ENCODE measurements at regions not wholly inside any gene's neighbourhood (a gene's known extent, or its start where the extent isn't known, plus 50 kb on each side); places are given as distances from the start of the nearest gene placed in this dataset.
"Not testable (repeated sequence)": the region's sequence is repeated elsewhere in the genome, so short reads cannot be mapped to it uniquely, and the experiment has no call there.

DNA sequence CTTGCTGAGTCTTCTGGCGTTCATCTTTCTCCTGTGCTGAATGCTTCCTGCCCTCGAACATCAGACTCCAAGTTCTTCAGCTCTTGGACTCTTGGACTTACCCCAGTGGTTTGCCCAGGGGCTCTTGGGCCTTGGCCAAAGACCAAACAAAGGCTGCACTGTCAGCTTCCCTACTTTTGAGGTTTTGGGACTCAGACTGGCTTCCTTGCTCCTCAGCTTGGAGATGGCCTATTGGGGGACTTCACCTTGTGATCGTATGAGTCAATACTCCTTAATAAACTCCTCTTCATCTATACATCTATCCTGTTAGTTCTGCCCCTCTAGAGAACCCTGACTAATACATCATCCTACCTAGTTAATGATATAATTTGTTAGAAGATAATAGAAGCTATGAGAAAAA, 415.4 kb downstream of the TMEM38B start:
- not testable (repeated sequence) for DNase-seq (ENCODE audit: low spot score)

DNA sequence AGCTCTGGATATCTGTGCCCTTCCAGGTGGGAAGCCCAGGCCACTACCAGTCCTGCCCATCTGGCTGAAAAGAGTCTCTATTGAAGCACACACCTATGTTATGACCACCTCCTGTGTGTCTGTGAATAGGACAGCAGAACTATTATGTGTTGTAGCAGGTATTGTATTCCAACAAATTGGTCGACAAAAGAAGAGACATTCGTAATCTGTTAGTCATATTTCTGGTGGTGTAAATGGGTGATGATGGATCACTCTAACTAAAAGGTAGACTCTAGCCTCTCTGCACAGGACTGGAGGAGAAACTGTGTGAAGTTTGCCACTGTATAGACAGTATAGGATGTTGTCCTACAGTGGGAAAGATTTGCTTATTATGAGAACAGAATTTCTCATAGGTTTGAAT, 416.1 kb downstream of the TMEM38B start:
- no peak for DNase-seq (ENCODE audit: low spot score)

DNA sequence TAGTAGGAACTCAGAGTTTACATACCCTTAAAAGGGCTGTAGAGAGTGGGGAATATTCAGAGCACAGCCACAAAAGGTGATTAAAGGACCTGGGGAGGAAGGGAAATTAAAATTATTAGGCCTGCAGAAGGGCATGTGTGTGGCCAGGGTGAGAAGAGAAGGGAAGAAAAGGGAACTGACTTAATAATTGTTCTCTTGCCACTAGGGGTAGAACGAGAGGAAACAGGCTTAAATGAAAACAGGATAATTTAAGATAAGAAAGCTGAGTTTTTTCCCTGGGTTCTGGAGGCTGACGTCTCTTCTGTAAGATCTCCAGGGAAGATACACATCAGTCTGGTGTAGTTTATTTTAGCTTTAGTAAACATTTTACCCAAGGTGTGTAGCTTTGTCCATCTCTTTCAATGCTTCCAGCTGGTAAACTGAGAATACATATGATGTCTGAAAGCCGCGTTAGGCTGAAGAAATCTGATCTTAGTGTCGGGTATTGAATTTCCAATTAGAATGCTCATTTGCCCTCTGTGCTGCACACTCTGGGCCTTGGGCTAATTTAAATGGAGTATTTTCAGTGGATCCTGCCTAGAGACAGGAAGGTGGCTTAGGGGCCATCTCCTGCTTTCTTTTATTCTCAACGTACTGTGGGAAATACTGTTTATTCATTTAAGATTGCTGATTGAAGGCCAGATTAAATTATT, 416.8 kb downstream of the TMEM38B start:
- no peak for DNase-seq (ENCODE audit: low spot score)

DNA sequence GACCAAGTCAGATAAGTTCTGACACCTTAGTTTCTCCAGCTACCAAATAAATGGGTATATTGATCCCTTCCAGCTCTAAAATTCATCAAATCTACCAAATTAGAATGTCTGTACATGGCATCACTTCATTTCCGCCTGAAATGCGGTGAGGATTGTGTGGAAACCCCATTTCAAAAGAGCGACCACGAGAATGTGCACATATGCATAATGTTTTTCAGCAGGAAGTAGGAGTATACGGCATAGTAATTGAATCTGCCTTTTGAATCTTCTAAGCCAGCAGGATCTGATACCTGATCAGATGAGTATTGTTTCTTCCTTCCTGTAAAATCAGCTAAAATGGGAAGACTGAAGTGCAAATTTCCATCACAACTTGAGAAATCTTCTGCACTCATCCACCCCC, 418.6 kb downstream of the TMEM38B start:
- no peak for DNase-seq (ENCODE audit: low spot score)

DNA sequence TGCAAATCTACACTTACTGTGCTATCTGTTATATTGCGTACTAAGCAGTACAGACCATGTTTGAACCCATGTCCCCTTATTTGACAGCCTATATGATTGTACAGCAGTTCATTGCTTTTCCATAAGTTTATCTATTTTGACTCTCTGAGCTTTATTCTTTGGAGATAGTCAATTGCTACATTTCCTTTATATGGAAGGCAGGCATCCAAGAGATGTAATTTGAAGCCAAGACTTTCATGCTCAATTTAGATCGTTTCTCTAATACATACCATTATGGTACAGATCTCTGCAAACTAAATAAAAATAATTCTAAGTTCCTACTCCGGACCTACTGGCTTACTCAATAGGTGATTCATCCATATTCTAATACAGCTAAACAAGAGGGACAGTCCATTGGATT, 424.8 kb downstream of the TMEM38B start:
- DNase-seq (ENCODE audit: low spot score) = no peak

DNA sequence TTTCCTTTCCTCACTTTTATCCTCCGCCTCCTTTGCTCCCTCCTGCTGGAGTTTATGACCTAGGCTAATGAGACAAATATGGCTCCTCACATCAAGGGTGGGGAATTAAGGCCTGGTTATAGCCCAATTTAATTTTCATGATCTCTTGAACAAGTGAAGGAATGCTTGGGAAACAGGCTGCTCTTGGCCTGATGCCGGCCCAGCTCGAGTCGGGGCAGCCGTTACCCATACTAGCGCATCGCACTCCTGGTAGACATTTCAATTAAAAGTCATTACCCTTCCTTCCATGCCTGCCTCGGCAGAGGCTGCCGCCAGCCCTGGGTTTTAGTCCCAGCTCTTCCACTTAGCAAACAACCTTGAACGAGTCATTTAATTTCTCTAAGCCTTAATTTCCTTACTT, 425.7 kb downstream of the TMEM38B start:
- DNase-seq (ENCODE audit: low spot score) = no peak

DNA sequence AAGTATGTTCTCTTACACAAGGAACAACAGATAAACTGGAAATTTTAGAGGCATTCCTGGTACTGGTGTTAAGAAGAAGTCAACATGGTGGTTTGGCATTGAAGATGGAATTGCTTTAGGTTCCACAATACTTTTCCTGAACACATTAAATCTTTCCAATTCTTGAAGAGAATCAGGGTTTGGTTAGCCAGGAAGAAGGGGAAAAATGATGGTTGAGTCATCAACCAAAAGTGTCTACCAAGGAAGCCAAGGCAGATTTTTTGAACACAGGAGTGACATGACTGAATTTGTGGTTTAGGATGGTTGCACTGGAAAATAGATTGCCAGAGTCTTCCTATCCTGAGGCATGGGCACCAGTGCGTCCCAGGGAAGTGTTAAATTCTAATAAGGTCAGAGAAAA, 433.4 kb downstream of the TMEM38B start:
- DNase-seq (ENCODE audit: low spot score) = no peak

DNA sequence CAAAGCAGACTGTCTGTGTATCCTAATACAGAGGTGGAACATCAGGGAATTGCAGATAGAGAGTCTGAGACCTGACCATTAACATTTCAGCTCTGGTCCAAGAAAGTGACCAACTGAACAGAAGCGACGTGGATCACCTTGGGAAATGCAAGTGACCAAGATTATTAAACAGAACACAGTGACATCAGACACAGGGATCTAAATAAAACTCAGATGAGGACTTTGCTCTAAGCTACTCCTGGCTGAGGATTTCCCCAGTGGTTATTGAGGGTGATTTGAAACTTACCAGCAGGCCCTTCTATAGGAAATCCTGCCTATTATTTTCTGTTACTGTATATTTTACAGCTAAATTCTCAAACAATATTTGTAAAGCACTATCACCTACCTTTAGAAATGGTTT, 436.0 kb downstream of the TMEM38B start:
- no peak for DNase-seq (ENCODE audit: low spot score)

DNA sequence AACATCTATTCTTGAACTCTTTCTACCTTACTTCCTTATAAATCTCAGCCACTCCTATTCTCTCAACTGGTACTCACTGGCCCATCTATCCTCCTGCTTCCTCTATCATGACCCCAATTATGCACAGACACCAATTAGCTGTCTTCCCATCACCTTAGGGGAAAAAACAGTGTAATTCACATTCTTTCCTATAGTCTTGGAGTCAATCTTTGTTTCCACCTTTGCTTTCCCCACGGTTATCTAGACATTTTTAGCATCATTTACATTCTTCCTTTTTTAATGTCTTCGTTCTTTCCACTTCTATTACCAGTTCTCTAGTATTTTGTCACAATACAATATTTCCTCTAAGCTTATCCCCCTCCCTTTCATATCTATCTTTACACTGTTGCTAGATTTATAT, 449.4 kb downstream of the TMEM38B start:
- no peak for DNase-seq (ENCODE audit: low spot score)

DNA sequence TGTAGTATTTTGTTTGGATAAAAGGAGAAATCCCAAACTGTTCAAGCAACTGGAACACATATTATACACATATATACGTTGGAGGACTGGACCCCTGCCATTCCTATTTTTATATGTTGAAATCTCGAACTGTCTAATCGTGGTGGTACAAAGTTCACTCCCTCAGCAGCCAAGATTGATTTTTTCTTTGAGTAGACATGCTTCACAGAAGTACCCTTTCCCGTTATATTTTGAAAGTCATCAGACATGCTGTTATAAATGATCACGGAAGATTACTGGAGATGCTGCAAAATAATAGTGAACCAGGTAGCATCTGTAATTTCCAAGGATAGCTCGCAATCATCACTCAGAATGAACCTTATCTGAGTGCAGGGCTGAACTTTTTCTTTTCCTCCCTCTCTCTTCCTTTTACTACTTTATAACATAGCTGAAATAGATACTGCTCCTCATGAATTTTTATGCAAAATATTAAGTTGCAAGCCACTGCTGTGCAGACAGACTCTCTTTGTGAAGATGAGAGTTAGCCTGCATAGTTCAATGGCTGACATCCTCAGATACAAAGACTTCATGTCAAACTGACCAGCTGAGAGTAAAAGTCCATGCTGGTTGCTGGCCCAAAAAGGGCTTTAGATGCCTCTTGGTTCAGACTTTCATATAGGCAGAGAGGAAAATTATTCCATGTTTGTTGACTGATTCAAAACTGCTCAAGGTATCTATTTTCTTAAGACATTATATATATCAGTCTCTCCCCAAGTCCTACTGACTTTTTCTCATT, 451.9 kb downstream of the TMEM38B start:
- DNase-seq (ENCODE audit: low spot score) = no peak

DNA sequence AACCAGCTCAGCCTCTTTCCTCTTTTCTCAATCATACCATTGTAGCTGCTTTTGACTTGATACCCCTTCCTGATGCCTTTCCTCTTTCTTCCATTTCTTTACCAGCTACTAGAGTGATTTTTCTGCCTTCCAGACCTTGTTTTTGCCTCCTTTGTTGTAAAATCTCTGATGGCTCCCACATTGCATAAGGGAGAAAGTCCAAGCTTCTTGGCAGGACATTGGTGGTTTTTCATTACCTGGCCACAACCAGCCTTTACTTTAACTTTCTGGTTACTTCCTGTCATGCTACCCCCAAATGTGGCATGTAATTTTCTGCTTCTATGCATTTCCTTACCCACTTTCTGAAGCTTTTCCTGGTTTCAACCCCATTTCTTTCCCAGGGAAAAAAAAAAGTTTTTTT, 452.5 kb downstream of the TMEM38B start:
- DNase-seq (ENCODE audit: low spot score) = no peak

DNA sequence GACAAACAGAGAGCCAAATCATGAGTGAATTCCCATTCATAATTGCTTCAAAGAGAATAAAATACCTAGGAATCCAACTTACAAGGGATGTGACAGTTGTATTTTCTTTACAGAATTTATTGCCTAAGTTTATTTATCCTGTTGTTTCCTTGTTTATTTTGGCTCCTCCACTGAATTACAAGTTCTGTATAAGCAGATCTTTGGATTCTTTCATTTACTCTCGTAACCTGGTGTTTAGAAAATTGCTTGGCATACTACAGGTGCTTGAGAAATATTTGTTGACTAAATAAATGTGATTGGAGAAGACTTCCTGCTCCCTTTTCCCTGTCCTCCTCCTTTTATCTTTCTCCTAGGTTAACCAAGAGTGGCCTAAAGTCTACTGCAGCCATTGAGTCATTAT, 455.6 kb downstream of the TMEM38B start:
- DNase-seq (ENCODE audit: low spot score) = no peak

DNA sequence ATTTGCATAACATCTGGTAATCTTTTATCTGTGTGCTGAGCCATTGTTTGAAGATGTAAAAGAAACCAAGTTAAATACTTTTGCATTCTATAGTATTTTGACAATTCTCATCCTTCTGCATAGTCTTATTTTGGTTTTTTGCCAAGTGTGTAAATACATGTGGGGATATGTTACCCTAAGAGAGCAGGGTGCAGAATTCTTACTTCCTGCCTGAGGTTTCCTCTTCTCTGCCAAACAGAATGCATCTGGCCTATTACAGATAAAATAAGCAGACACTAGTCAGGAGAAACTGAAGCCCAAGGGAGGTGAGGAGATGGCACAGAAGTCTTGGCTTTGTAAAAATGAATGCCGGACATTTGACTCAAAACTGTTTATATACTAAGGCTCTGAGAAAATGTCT, 462.1 kb downstream of the TMEM38B start:
- DNase-seq (ENCODE audit: low spot score) = no peak

DNA sequence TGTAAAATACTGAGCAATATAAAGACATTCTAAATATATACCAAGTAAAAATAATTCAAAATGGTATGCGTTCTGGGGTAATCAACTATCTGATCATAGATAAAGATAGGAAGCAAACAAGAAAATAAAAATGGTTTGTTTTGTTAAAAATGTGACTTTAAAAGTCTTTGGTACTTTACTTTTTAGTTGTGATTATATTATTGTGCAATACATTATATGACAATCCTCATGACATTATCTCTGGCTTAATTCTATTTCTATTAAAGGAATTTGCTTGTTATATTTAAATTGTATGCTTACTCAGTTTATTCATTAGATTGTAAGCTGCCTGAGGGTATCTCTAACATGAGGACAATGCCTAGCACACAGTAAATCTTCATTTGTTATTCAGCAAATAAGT, 477.9 kb downstream of the TMEM38B start:
- DNase-seq (ENCODE audit: low spot score) = no peak

DNA sequence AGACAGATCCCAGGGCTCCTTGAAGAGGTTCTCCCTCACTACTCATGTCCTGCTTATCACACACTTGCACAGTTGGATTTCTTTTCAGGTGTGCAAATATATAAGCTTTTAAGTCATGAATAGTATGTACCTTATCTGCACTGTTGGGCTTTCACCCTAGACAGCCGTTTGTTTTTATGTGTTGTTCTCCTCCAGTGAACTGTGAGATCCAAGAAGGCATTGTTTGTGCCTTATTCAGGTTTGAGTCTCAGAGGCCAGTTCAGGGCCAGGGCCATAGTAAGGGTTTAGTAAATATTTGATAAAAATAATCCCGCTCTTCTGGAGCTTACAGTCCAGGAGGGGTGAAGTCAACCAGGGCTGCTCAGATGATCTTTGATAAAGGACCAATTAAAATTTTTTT, 480.0 kb downstream of the TMEM38B start:
- no peak for DNase-seq (ENCODE audit: low spot score)

DNA sequence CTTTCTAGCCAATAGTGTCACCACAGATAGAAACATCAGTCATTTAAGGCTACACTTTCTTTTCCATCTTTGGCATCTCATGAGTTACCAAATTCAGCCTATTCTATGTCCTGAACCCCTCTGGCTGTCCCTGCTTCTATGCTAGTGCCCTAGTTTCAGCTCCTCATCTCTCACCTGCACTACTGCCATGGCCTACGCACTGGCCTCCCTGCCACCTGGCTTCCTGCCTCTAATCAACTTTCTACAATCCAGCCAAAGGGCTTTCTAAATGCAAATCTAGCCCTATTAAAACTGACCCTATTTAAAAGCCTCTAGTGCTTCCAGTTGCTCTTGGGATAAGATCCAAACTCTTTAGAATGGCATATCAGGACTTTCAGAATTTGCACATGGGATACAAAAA, 482.9 kb downstream of the TMEM38B start:
- no peak for DNase-seq (ENCODE audit: low spot score)

DNA sequence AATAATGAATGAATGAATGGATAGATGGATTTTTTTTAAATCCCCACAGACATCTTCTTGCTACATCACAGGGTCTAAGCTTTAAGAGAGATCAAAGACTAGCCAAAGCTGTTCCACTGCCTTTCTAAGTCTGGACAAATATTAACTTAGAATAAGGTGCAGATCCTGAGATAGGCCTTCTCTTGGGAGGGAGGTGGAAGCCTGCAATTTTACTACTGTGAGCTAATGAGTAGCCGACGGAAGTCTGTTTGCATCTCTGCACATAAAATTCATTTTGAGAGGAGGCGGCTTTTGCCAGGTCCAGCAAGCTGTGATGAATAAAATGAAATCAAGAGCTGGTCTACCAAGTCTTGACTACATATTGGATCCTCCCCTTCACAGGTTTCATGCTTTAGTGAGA, 484.9 kb downstream of the TMEM38B start:
- DNase-seq (ENCODE audit: low spot score) = no peak

DNA sequence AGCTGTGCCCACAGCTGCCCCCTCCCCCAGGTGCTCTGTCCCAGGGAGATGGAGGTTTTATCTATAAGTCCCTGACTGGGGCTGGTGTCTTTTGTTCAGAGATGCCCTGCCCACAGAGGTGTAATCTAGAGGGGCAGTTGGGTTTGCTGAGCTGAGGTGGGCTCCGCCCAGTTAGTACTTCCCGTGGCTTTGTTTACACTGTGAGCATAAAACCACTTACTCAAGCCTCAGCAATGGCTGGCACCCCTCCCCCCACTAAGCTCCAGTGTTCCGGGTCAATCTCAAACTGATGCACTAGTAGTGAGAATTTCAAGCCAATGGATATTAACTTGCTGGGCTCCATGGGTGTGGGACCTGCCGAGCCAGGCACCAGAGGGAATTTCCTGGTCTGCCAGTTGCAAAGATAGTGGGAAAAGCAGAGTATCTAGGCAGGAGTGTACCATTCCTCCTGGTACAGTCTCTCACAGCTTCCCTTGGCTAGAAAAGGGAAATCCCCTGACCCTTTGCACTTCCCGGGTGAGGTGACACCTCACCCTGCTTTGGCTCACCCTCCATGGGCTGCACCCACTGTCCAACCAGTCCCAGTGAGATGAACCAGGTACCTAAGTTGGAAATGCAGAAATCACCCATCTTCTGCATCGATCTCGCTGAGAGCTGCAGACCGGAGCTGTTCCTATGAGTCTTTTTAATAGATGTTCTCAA, 509.6 kb downstream of the TMEM38B start:
- DNase-seq (ENCODE audit: low spot score) = not testable (repeated sequence)

DNA sequence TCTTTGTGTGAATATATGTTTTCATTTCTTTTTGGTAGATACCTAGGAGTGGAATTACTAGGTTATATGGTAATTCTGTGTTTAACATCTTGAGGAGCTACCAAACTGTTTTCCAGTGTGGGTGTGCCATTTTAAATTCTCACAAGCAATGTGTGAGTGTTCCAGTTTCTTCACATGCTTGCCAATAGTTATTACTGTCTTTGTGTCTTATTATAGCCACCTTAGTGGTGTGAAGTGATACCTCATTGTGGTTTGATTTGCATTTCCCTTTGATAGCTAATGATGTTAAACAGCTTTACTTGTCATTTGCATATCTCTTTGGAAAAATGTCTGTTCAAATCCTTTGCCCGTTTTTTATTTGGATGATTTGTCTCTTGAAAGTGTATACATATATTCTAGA, 513.0 kb downstream of the TMEM38B start:
- no peak for DNase-seq (ENCODE audit: low spot score)

DNA sequence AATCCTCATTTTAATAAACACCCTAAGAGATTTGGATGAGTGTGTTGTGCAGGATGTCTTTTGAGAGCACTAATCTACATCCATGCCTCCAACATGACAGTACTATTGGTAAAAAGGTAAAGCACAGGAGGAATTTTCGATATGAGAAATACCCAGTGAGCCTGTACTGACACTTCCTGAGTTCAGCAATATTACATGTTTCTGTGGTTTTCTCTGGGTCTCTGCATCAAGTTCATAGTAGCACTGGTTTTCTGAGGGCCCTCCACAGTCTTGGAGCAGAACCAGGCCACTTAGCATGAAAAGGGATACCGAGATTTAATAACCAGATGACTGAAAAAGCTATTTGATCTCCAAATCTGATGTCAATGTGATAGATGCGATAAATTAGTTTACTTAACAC, 524.1 kb downstream of the TMEM38B start:
- DNase-seq (ENCODE audit: low spot score) = no peak

DNA sequence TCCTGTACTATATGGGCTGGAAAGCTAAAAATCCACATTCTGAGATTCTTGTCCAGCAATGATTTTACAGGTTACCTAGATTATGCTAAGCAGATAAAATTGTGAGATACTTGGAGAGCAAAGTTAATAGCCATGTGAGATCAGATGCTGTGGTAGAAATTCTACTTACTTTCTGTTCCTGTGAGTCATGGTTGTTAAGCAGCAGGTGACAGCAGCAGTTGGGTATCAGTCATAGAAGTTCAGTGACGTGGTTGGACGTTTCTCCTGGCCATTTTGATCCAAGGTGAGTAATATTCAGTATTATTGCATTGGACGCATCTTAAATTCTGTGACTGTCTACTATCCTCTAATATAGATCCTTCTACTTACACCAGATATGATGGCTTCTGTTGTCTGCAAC, 524.5 kb downstream of the TMEM38B start:
- DNase-seq (ENCODE audit: low spot score) = no peak

DNA sequence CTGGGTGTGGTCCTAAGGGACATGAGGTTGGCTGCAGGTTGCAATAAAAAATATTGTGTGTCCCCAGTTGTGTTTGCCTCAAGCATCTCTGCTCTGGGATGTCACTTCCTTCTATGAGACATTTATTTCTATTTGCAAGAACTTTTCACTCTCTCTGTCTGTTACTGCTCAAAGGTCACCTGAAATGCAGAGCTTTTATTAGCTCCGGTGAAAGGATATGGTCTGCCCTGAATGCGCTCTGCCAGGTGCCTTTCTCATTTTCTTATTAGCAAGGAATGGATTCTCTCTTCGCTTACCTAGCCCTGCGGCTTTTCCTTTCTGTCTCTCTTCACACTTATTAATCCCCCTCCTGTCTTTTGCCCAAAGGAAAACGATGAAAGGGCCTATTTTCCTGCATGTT, 526.1 kb downstream of the TMEM38B start:
- DNase-seq (ENCODE audit: low spot score) = no peak

DNA sequence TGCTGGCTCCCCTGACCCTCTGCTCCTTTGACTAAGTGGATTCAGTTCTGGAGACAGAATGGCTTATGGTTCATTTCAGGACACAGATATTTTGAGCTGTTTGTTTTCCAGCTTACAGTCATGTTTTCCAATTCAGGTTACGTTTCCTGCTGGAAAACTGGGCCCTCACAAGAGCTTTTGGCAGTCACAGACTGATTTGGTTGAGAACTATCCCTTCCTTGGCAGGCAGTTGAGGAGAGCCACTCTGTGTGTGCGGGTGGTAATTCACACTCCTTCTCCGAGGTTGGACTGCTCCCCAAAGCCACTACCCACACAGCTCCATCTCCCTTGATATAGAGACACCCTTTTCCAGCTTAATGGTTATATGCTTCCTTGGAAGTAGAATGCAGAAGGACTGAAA, 534.5 kb downstream of the TMEM38B start:
- no peak for DNase-seq (ENCODE audit: low spot score)

Measured in GM03348 (cell line).